Breast epithelium (tissue), 3 donors: ENCODE measurements at regions not wholly inside any gene's neighbourhood (a gene's known extent, or its start where the extent isn't known, plus 50 kb on each side); places are given as distances from the start of the nearest gene placed in this dataset.

Experiments used
- CTCF ChIP-seq, 3 donors: fragments of 450-650 bp; IDR thresholded peaks; one replicate each; pipeline ENCODE4 v1.5.1; 2016 to 2017; ENCODE audit warnings: antibody characterized with exemption in 3 of 3, mild to moderate bottlenecking in 3 of 3, moderate library complexity in 3 of 3
- POLR2AphosphoS5 ChIP-seq, 3 donors: sonication (generic); formaldehyde crosslinking; IDR thresholded peaks; one replicate each; pipeline ENCODE4 v1.6.1; 2017; ENCODE audit warnings: antibody characterized with exemption in 3 of 3

DNA sequence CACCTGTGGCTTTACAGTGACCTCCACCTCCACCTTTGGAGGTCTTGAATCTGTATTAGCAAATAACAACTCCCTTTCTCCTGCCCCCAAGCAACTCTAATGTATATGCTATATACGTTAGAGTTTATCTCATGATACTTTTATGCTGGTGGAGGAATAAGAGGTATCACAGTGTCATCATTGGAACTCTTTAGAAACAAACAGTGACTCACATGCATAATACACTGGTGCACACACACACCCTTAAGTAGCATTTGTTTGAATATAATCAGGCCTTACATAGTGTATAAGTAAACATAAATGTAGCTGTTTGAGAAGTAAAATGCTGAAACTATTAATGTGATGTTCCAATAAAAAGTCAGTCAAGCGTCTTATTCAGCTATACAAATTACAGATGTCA lies 280.2 kb upstream of the C2CD4B start:
- TF ChIP-seq CTCF (IDR thresholded peaks at IDR 0.05) (no peak), POLR2AphosphoS5 (IDR thresholded peaks at IDR 0.05) (no peak)
